ENCODE measurements at regions not wholly inside any gene's neighbourhood (a gene's known extent, or its start where the extent isn't known, plus 50 kb on each side); places are given as distances from the start of the nearest gene placed in this dataset.

DNA sequence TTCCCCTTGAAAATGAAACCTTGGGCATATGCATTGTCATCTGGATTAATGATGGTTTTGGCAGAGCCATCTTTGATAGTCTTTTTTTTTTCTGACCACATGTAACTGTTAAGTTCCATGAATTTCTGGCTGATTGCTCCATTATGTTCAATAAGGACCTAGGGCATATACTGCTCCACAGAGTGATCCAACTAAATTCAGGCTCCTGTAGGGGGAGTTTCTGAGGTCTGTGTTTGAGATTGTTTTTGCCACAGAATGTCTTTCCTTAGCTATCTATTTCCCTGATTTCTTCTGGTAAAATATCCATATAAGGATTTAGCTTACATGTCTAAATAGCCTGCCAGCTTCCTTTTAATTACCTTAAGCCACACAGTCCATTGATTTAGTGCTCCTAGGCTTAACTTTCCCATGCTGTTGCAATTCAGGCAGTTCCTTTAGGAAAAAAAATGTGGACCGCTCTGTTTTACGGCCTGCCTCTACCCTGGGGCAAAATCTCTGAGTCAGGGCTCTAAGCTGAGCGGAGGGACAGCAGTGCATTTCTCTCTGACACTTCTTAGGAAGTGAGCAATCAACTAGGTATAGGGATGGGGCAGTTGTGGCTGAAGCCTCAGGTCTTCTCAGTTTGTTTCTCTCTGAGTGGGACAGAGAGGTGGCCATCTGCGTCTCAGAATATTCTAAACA lies 796.2 kb downstream of the NR2F2 start:
- Mint-ChIP-seq H3K36me3 (ENCODE audit: insufficient read depth, unreplicated experiment) (no peaks in the 10 kb centered on the region), H3K27ac (ENCODE audit: unreplicated experiment) (no peak overlapping the region), H3K4me3 (ENCODE audit: low read depth, unreplicated experiment) (no peak overlapping the region), H3K9me3 (ENCODE audit: low read depth, unreplicated experiment) (no peaks in the 10 kb centered on the region), H3K27me3 (ENCODE audit: unreplicated experiment) (no peaks in the 10 kb centered on the region), H3K4me1 (ENCODE audit: low read depth, unreplicated experiment) (no peaks in the 10 kb centered on the region)
- intact Hi-C loops (cut with micrococcal nuclease; ENCODE audit: unreplicated experiment): no loop called here
- TF ChIP-seq, protein P1, sequence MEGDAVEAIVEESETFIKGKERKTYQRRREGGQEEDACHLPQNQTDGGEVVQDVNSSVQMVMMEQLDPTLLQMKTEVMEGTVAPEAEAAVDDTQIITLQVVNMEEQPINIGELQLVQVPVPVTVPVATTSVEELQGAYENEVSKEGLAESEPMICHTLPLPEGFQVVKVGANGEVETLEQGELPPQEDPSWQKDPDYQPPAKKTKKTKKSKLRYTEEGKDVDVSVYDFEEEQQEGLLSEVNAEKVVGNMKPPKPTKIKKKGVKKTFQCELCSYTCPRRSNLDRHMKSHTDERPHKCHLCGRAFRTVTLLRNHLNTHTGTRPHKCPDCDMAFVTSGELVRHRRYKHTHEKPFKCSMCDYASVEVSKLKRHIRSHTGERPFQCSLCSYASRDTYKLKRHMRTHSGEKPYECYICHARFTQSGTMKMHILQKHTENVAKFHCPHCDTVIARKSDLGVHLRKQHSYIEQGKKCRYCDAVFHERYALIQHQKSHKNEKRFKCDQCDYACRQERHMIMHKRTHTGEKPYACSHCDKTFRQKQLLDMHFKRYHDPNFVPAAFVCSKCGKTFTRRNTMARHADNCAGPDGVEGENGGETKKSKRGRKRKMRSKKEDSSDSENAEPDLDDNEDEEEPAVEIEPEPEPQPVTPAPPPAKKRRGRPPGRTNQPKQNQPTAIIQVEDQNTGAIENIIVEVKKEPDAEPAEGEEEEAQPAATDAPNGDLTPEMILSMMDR (IDR thresholded peaks at IDR 0.05; ENCODE audit: unreplicated experiment): no peak
- no peak for DNase-seq
- no TSS peak for BruUV-seq (replicated peaks)
- CTCF ChIA-PET: interaction anchor here (0.6 to 0.7 kb wide), 3 partner anchors 46 to 1651 kb away, joined by 3 to 4 read pairs (median 3); no protein-coding TSS in a partner anchor

DNA sequence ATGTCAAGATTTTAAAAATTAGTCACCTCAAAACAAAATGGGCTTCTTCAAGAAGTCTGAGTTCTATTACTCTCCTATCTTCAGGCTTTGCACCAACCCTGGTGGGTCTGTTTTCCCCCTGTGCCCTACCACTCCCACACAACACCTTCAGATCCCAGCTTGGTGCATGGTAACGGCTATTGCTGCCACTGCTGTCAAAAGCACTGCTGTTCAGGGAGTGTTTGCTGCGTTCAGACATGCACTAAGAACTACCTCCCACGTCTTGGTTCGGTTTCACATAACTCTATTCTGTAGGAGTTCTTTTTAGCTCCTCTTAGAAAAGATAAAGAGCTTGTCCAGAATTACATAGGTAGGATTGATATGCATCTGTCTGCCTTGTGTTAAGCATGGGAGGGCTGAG lies 799.2 kb downstream of the NR2F2 start:
- Mint-ChIP-seq H3K9me3 (ENCODE audit: low read depth, unreplicated experiment) (peaks cover 7% of the 10 kb centered on the region), H3K27ac (ENCODE audit: unreplicated experiment) (no peak overlapping the region), H3K36me3 (ENCODE audit: insufficient read depth, unreplicated experiment) (no peaks in the 10 kb centered on the region), H3K4me3 (ENCODE audit: low read depth, unreplicated experiment) (no peak overlapping the region), H3K4me1 (ENCODE audit: low read depth, unreplicated experiment) (no peaks in the 10 kb centered on the region), H3K27me3 (ENCODE audit: unreplicated experiment) (no peaks in the 10 kb centered on the region)
- BruUV-seq (replicated peaks): no TSS peak
- TF ChIP-seq, protein P1 (IDR thresholded peaks at IDR 0.05; ENCODE audit: unreplicated experiment): no peak
- CTCF ChIA-PET: no interaction called here
- intact Hi-C loops (cut with micrococcal nuclease; ENCODE audit: unreplicated experiment): no loop called here
- DNase-seq: no peak

DNA sequence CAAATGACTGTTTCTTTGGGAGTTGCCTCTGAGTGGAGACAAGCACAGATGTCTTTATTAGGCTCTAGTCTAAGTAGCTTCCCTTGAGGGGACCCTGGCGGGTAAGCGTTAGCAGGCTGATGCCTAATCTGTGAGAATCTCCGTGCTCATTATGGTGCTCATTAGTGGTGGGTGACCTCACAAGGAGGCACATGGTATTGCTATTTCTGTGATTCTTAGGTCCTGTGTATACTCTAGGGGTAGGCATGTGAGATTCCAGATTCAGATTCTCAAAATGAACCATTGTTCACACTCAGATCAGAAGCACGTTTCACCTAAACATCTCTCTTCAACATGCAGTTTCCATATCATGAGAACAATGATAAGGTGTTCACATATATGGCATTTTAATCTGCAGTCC lies 809.7 kb downstream of the NR2F2 start:
- Mint-ChIP-seq H3K4me1 (ENCODE audit: low read depth, unreplicated experiment) (no peaks in the 10 kb centered on the region), H3K27me3 (ENCODE audit: unreplicated experiment) (no peaks in the 10 kb centered on the region)
- CTCF ChIA-PET: no interaction called here

DNA sequence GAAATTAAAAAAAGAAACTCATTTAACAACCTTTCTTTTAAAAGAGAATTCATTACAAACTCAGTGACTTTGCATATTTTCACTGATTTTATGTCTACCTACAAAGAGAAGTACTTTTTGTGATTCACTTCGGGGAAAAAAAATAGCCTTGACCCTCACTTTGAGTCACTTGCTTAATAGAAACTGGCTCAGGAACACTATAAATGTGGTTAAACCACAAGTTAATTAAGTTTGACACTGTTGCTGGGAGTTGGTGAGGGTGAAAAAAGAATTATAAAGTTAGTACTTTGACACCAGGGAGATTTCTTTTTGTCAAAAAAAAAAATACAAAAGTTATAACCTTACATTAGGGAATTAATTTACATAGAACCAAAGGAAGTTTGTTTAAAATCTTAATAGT lies 810.9 kb downstream of the NR2F2 start:
- no peak overlapping the region for H3K4me3 Mint-ChIP-seq (ENCODE audit: low read depth, unreplicated experiment)
- CTCF ChIA-PET: no interaction called here
- H3K36me3 Mint-ChIP-seq (ENCODE audit: insufficient read depth, unreplicated experiment): no peaks in the 10 kb centered on the region
- H3K9me3 Mint-ChIP-seq (ENCODE audit: low read depth, unreplicated experiment): peaks cover 8% of the 10 kb centered on the region
- DNase-seq: no peak
- BruUV-seq (replicated peaks): no TSS peak
- no peaks in the 10 kb centered on the region for H3K4me1 Mint-ChIP-seq (ENCODE audit: low read depth, unreplicated experiment)
- intact Hi-C loops (cut with micrococcal nuclease; ENCODE audit: unreplicated experiment): no loop called here
- TF ChIP-seq, protein P1 (IDR thresholded peaks at IDR 0.05; ENCODE audit: unreplicated experiment): no peak
- no peaks in the 10 kb centered on the region for H3K27me3 Mint-ChIP-seq (ENCODE audit: unreplicated experiment)
- H3K27ac Mint-ChIP-seq (ENCODE audit: unreplicated experiment): no peak overlapping the region

More for the DNA sequence above, 809.7 kb downstream of the NR2F2 start:
- intact Hi-C loops (cut with micrococcal nuclease; ENCODE audit: unreplicated experiment): no loop called here
- H3K36me3 Mint-ChIP-seq (ENCODE audit: insufficient read depth, unreplicated experiment): no peaks in the 10 kb centered on the region
- TF ChIP-seq, protein P1 (IDR thresholded peaks at IDR 0.05; ENCODE audit: unreplicated experiment): no peak
- no TSS peak for BruUV-seq (replicated peaks)
- no peak overlapping the region for H3K27ac Mint-ChIP-seq (ENCODE audit: unreplicated experiment)
- H3K9me3 Mint-ChIP-seq (ENCODE audit: low read depth, unreplicated experiment): peaks cover 9% of the 10 kb centered on the region
- no peak overlapping the region for H3K4me3 Mint-ChIP-seq (ENCODE audit: low read depth, unreplicated experiment)
- DNase-seq: no peak

Measured in Calu3 (cell line).